PC-3 (cell line): ENCODE measurements at regions not wholly inside any gene's neighbourhood (a gene's known extent, or its start where the extent isn't known, plus 50 kb on each side); places are given as distances from the start of the nearest gene placed in this dataset.
A peak's percentile ranks its signal among the peaks of the same experiment; 100 is the strongest.

Source experiments
- ATAC-seq: fragments of 200-7000 bp; cut with Tn5 transposase; 2 replicates; pipeline ENCODE4 v1.9.1; 2020; ENCODE audit warnings: mild to moderate bottlenecking, moderate library complexity
- BruUV-seq: library from RNA; stranded (reverse); fragments of 400-500 nt; replicated peaks from 2 replicates; lab custom pipeline; 2021; lab: Mats Ljungman, UMichigan
- CTCF ChIA-PET: fragments of 300-600 bp; sonication (Branson Sonifier 250); formaldehyde crosslinking; loops from one replicate; lab custom pipeline; 2022; ENCODE audit warnings: antibody characterized with exemption; lab: Charles Lee
- POLR2A ChIA-PET: fragments of 300-600 bp; sonication (Branson Sonifier 250); formaldehyde crosslinking; loops from one replicate; lab custom pipeline; 2022; ENCODE audit warnings: antibody characterized with exemption; ENCODE audit not compliant: unreplicated experiment; lab: Charles Lee
- DNase-seq: peaks from one replicate; pipeline ENCODE4 v3.0.0-alpha.2; 2015
- H2AFZ ChIP-seq: fragments of 300-600 bp; sonication (generic); 2 replicates; pipeline ENCODE4 v1.6.0; 2016; ENCODE audit warnings: antibody characterized with exemption, low read length
- H3F3A ChIP-seq: fragments of 300-600 bp; sonication (generic); one replicate; pipeline ENCODE4 v1.6.0; 2017; ENCODE audit warnings: antibody characterized with exemption, low read length, control low read depth, mild to moderate bottlenecking; ENCODE audit not compliant: unreplicated experiment
- H3K27ac ChIP-seq: fragments of 300-600 bp; sonication (generic); 2 replicates; pipeline ENCODE4 v1.5.1; 2016; ENCODE audit warnings: mild to moderate bottlenecking, low read length
- H3K27me3 ChIP-seq: fragments of 300-600 bp; sonication (generic); 2 replicates; pipeline ENCODE4 v1.6.1; 2016; ENCODE audit warnings: low read length, mixed read lengths
- H3K36me3 ChIP-seq: fragments of 300-600 bp; sonication (generic); 2 replicates; pipeline ENCODE4 v1.6.1; 2016; ENCODE audit warnings: low read depth, mixed run types, low read length, mixed read lengths
- H3K4me1 ChIP-seq: fragments of 300-600 bp; sonication (generic); 2 replicates; pipeline ENCODE4 v1.5.1; 2016; ENCODE audit warnings: low read length; ENCODE audit not compliant: insufficient read depth
- H3K4me2 ChIP-seq: fragments of 300-600 bp; sonication (generic); 2 replicates; pipeline ENCODE4 v1.6.0; 2016; ENCODE audit warnings: low read length
- H3K4me3 ChIP-seq: fragments of 300-600 bp; sonication (generic); 2 replicates; pipeline ENCODE4 v1.5.1; 2016; ENCODE audit warnings: mild to moderate bottlenecking, low read length, mixed read lengths
- H3K79me2 ChIP-seq: fragments of 300-600 bp; sonication (generic); 2 replicates; pipeline ENCODE4 v1.6.1; 2017; ENCODE audit warnings: low read length, mixed read lengths
- H3K9ac ChIP-seq: fragments of 300-600 bp; sonication (generic); 2 replicates; pipeline ENCODE4 v1.6.0; 2016; ENCODE audit warnings: mild to moderate bottlenecking, low read length
- H3K9me2 ChIP-seq: fragments of 300-600 bp; sonication (generic); replicated peaks from 2 replicates; pipeline ENCODE4 v1.6.1; 2016; ENCODE audit warnings: mixed run types, low read length, mixed read lengths
- H3K9me3 ChIP-seq: fragments of 300-600 bp; sonication (generic); 2 replicates; pipeline ENCODE4 v1.6.1; 2016; ENCODE audit warnings: low read length, mixed read lengths
- H4K20me1 ChIP-seq: fragments of 300-600 bp; sonication (generic); 2 replicates; pipeline ENCODE4 v1.6.1; 2016; ENCODE audit warnings: low read length, mixed read lengths
- EZH2 ChIP-seq: fragments of 300-600 bp; sonication (generic); IDR thresholded peaks from one replicate; pipeline ENCODE4 v1.6.1; 2017; ENCODE audit warnings: antibody characterized with exemption, mild to moderate bottlenecking, low read length; ENCODE audit not compliant: unreplicated experiment
- EZH2phosphoT487 ChIP-seq: fragments of 300-600 bp; sonication (generic); IDR thresholded peaks from 2 replicates; pipeline ENCODE4 v1.6.1; 2018; ENCODE audit warnings: mild to moderate bottlenecking, antibody characterized with exemption, low read length, borderline replicate concordance
- intact Hi-C: fragments of 100-400 bp; cut with micrococcal nuclease; formaldehyde crosslinking; loops from 2 replicates; pipeline ENCODE4 v1.9.0; 2023
- TF ChIP-seq, protein P1 (sequence below): fragments of 300-600 bp; sonication (generic); conservative IDR thresholded peaks from 2 replicates; pipeline ENCODE4 v1.5.1; 2017; ENCODE audit warnings: antibody characterized with exemption, low read depth, mild to moderate bottlenecking, low read length

DNA sequence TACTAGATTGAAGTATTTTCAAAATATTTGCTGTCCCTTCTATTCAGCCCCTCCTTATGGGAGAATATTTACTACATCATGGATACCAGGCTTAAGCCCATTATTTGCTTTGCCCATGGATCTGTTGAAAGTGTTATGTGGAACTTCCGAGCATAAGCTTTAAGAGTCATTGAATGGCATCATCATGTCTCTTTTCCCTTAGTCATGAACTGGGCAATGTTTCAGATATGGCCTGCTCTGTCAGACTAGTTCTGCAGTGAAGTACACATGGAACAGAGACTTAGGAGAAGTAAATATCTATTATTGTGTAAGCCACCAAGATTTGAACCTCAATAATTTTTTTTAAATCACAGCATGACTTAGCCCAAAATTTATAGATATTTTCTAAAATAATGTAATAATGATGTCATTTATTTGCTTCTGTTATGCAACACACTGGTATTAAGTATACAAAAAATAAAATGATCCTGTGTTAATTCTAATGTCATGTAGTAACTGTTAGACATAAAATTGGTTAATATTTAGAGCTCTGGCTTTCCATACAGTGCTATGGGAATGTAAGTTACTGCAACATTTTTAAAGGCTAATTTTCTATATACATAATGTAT is 1097.3 kb downstream of the SLC16A7 start:
- H2AFZ ChIP-seq = no peak overlapping the region
- DNase-seq = peak; percentile 51
- no peaks in the 10 kb centered on the region for H3K9me2 ChIP-seq
- no peak overlapping the region for H3K9ac ChIP-seq
- ChIA-PET CTCF (interaction anchor here (0.6 kb wide), 1 partner anchor 293 kb away, joined by 3 read pairs; no protein-coding TSS in a partner anchor), POLR2A (no interaction called here)
- H4K20me1 ChIP-seq = no peaks in the 10 kb centered on the region
- H3K4me1 ChIP-seq = no peaks in the 10 kb centered on the region
- no peak overlapping the region for H3K27ac ChIP-seq
- H3K79me2 ChIP-seq = no peaks in the 10 kb centered on the region
- H3K4me2 ChIP-seq = no peak overlapping the region
- no peak for ATAC-seq
- intact Hi-C loops = no loop called here
- H3F3A ChIP-seq = no peaks in the 10 kb centered on the region
- no peaks in the 10 kb centered on the region for H3K36me3 ChIP-seq
- no peak overlapping the region for H3K4me3 ChIP-seq
- H3K9me3 ChIP-seq = no peaks in the 10 kb centered on the region
- BruUV-seq = no TSS peak
- TF ChIP-seq EZH2 (no peak), EZH2phosphoT487 (no peak)
- TF ChIP-seq, protein P1, sequence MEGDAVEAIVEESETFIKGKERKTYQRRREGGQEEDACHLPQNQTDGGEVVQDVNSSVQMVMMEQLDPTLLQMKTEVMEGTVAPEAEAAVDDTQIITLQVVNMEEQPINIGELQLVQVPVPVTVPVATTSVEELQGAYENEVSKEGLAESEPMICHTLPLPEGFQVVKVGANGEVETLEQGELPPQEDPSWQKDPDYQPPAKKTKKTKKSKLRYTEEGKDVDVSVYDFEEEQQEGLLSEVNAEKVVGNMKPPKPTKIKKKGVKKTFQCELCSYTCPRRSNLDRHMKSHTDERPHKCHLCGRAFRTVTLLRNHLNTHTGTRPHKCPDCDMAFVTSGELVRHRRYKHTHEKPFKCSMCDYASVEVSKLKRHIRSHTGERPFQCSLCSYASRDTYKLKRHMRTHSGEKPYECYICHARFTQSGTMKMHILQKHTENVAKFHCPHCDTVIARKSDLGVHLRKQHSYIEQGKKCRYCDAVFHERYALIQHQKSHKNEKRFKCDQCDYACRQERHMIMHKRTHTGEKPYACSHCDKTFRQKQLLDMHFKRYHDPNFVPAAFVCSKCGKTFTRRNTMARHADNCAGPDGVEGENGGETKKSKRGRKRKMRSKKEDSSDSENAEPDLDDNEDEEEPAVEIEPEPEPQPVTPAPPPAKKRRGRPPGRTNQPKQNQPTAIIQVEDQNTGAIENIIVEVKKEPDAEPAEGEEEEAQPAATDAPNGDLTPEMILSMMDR = no peak
- no peaks in the 10 kb centered on the region for H3K27me3 ChIP-seq

- H3K4me1 ChIP-seq = 0 out of 2 replicates have a peak, but pooled peaks cover 6% of the 10 kb centered on the region
- no peaks in the 10 kb centered on the region for H3F3A ChIP-seq
- no peaks in the 10 kb centered on the region for H3K9me2 ChIP-seq
- intact Hi-C loops = no loop called here
- ChIA-PET POLR2A (interaction anchor here (0.6 kb wide), 2 partner anchors 653 to 1333 kb away, joined by 3 to 4 read pairs; no protein-coding TSS in a partner anchor), CTCF (interaction anchor here (0.7 kb wide), 1 partner anchor 202 kb away, joined by 3 read pairs; no protein-coding TSS in a partner anchor)
- no peaks in the 10 kb centered on the region for H3K9me3 ChIP-seq
- TF ChIP-seq, protein P1 = no peak
- TF ChIP-seq EZH2phosphoT487 = no peak
- TF ChIP-seq EZH2 = no peak
- no peaks in the 10 kb centered on the region for H3K27me3 ChIP-seq
- no peak overlapping the region for H2AFZ ChIP-seq
- H3K79me2 ChIP-seq = no peaks in the 10 kb centered on the region
- peak; percentile 84 for ATAC-seq
- DNase-seq = peak; percentile 16
- no peak overlapping the region for H3K27ac ChIP-seq
- no peaks in the 10 kb centered on the region for H3K36me3 ChIP-seq
- H3K4me3 ChIP-seq = no peak overlapping the region
- H3K4me2 ChIP-seq = no peak overlapping the region
- BruUV-seq = no TSS peak
- H4K20me1 ChIP-seq = no peaks in the 10 kb centered on the region
- no peak overlapping the region for H3K9ac ChIP-seq
These were observed 1108.5 kb downstream of the SLC16A7 start for GRCh38 chr12:60704171-60704914.

- CTCF ChIA-PET = no interaction called here
- H3K4me2 ChIP-seq = no peak overlapping the region
- H3K79me2 ChIP-seq = no peaks in the 10 kb centered on the region
- POLR2A ChIA-PET = interaction anchor here (0.6 kb wide), 1 partner anchor 445 kb away, joined by 9 read pairs; no protein-coding TSS in a partner anchor
- ATAC-seq (peak; percentile 95), DNase-seq (peak; percentile 50)
- no peaks in the 10 kb centered on the region for H3F3A ChIP-seq
- no peaks in the 10 kb centered on the region for H3K27me3 ChIP-seq
- peak overlapping the region; percentile 16; the same call in 1 of the 2 replicates for H3K27ac ChIP-seq
- H3K4me1 ChIP-seq = peaks cover 11% of the 10 kb centered on the region
- H2AFZ ChIP-seq = no peak overlapping the region
- no peaks in the 10 kb centered on the region for H3K9me2 ChIP-seq
- BruUV-seq = no TSS peak
- H3K9ac ChIP-seq = no peak overlapping the region
- no peaks in the 10 kb centered on the region for H4K20me1 ChIP-seq
- no peak overlapping the region for H3K4me3 ChIP-seq
- H3K36me3 ChIP-seq = no peaks in the 10 kb centered on the region
- intact Hi-C loops = loop anchor here (5.0 to 10.0 kb wide), 2 partner anchors 265 to 742 kb away; no protein-coding TSS in a partner anchor
- no peaks in the 10 kb centered on the region for H3K9me3 ChIP-seq
- TF ChIP-seq EZH2 = no peak
- TF ChIP-seq, protein P1 = no peak
- no peak for TF ChIP-seq EZH2phosphoT487
These were observed 1114.4 kb downstream of the SLC16A7 start for GRCh38 chr12:60710246-60710645.
